Stimulated activated CD8-positive, alpha-beta memory T cell treated with anti-CD3 and anti-CD28 coated beads, Interleukin-4, amount 100 ng/mL, for 1 hour (primary cell): ENCODE measurements at regions not wholly inside any gene's neighbourhood (a gene's known extent, or its start where the extent isn't known, plus 50 kb on each side); places are given as distances from the start of the nearest gene placed in this dataset.
"Not testable (repeated sequence)": the region's sequence is repeated elsewhere in the genome, so short reads cannot be mapped to it uniquely, and the experiment has no call there.

Source experiments
- DNase-seq, 2 donors: peaks; one replicate each; pipeline ENCODE4 v3.0.0-alpha.2; 2020; ENCODE audit warnings: low read depth in 2 of 2, low spot score in 1 of 2

DNA sequence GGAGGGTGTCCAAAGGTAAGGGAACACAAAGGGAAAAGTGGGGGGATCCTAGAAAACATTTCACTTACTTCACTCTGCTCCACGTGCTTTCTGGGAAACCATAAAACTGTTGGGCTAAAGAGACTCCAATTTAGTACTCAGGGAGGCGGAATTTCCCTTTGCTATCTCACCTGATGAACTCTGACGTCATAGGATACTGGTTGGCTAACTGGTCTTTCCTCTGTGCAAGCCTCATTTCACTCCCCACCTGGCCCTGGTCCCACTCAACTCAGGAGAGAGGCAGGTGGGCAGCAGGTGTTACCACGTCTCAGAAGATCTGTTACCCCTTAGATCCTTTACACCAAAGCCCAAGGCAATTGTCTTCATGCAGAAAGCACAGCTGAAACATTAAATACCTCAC is 51.8 kb upstream of the PMAIP1 start:
- no peak for DNase-seq

- DNase-seq: not testable (repeated sequence)
Observed at GRCh38 chr18:59847491-59847846, 52.3 kb upstream of the PMAIP1 start.

DNA sequence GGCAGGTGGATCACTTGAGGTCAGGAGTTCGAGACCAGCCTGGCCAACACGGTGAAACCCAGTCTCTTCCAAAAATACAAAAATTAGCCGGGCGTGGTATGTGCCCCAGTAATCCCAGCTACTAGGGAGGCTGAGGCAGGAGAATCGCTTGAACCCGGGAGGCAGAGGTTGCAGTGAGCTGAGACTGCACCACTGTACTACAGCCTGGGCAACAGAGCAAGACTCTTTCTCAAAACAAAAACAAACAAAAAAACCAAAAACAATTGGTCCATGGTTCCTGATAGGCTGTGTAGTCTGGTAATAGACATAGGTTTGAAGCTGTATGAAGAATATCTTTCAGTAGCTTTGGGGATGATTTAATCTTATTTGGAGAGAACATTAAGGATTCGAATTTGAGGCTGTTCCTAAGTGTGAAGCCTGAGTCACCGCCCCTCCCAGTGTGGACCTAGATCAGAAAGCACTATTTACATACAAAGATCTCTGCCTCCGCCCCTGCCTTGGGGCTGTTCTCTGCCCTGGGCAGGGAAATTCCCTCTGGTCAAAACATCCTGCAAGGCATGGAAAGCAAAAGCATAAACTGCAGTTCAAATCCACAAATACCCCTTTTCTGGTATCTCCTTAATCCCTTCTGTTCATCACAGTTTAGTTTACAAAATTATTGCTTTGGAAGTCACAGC is 52.8 kb upstream of the PMAIP1 start:
- no peak for DNase-seq

GRCh38 chr18:59842947-59843346 is 56.8 kb upstream of the PMAIP1 start:
- DNase-seq: no peak

DNA sequence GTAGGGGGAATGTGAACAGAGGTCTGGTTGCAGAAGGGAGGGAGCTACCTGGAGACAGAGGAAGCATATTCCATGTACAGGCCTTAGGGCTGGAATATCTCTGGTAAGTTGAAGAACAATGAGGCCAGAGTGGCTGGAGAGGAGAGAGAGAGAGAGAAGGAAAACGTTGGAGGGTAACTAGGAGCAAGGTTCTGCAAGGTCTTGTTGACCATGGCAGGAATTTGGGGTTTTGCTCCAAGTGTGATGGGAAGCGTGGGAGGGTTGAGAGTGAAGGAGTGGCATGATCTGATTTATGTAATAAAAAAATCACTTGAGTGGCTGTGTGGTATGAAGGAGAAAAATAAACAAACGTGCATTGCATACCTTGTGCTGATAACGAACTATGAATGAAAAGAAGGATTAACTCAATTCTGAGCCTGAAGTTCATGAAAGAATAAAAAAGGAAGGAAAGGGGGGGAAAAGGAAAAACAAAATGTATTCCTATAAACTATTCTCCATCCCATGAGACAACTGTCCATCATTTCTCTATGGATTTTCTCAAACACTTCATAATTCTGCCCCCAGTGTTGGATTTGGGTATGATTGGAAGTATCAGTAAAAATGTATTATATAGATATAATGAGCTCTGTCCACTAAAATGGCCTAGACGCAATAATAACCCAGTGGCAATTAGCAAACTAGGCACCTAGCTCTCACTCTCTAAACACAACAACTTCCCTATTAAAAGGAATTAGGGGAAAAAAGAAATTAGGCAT is 59.7 kb upstream of the PMAIP1 start:
- no peak for DNase-seq

GRCh38 chr18:59839246-59839645 is 60.5 kb upstream of the PMAIP1 start:
- no peak for DNase-seq

- DNase-seq: peak; percentile 5 to 11
Observed at GRCh38 chr18:59837586-59837985, 62.2 kb upstream of the PMAIP1 start.

DNA sequence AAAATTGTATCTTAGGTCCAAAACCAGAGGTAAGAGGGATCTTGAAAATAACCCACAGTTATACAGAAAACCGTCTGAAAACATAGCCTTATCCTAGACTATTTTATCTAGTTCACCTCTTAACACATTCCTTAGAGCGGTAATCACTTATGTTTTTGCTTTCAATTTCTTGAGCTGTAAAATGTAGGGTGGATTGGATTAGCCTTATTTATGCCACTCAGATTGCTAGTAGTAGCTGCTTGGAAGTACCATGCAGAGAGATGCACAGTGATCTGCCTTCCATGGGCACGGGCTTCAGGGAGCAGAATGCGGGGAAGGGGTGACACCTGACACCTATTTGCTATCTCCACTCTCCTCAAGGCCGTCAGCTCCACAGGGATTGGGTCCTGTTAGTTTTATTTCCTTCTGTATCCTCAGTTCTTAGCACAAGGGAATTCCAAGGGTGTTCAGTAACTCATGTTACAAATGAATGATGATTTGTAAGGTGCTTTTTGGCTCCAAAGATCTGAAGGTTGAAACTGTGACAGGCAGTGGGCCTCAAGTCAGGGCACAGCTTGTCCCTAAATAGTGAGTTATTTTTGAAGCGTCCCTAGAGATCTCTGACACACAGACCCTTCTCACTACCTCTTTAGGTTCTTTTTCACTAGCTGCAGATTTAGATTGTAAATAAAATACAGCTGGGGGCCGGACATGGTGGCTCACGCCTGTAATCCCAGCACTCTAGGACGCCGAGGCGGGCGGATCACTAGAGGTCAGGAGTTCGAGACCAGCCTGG is 64.0 kb upstream of the PMAIP1 start:
- no peak for DNase-seq

GRCh38 chr18:59834267-59834666 is 65.5 kb upstream of the PMAIP1 start:
- no peak for DNase-seq

DNA sequence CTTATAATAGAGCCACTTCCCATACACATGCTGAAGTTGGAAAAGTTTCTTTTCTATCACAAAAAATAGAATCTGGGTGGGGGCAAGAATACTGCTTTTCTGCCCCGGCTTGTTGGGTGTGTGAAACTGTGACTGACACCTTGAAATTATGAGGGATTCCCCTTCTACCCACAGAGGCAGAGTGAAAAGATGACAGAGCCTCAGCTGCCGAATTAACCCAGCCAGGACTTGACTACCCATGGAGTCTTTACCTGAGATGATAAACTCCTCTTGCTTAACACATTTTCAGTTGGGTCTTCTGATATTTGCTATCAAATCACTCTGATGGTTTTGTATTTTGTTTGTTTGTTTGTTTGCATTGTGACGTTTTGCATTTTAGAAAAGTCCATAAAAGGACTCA is 66.0 kb upstream of the PMAIP1 start:
- no peak for DNase-seq

GRCh38 chr18:59823596-59824195 is 76.1 kb upstream of the PMAIP1 start:
- DNase-seq: no peak

DNA sequence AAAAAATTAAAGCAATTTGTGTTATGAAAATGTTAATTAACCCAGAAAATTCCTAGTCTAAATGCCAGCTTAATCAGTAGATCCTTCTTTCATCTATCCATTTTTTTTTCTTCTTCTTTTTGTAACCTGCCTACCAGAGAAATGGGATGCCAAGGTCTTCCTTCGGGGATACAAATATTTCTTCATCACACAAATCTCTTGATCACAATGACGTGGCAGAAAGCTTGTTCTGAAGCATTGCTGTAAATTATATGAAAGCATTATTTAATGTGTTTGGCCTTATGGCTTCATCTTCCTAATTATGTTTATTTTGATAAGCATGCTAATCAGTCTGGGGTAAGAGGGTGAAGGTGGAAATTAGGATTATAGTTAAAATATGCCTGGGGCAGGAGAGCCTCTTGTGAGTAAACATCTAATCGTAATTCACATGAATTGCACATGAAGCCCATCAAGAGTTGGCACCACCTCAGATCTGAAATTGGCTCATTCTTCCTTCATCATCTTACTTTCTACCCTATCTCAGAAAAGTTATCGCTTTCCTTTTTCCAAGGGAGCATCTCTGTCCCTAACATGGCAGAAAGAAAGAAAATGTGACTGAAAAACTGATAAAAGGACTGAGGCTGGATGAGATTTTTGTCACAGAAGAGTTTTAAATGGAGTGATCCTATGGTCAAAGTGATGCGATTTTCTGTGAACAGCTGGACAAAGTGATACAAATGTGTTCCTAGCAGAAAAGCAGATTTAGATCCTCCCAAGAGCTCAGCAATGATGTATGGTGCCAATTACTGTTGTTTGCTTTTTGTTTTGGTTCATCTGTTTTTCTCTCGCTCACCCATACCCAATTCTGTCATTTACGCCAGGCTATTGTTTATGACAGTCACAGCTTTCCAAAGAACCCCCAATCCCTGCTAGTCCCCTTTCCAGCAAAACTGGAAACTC is 76.9 kb upstream of the PMAIP1 start:
- DNase-seq: no peak

GRCh38 chr18:59821983-59822382 is 77.8 kb upstream of the PMAIP1 start:
- no peak for DNase-seq

GRCh38 chr18:59820663-59821062 is 79.1 kb upstream of the PMAIP1 start:
- DNase-seq: no peak

DNA sequence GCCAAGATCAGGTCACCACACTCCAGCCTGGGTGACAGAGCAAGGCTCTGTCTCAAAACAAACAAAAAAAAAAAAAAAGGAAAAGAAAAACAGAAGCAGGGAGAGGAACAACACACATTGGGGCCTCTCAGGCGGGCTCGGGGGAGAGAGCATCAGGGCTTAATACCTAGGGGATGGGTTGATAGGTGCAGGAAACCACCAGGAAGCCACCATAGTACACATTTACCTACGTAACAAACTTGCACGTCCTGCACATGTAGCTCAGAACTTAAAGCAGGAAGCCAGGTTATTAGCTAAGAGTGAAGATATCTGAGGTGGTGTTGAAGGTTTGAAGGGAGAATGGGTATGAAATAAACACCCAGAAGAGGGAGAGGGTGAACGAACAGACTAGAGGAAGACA is 81.0 kb upstream of the PMAIP1 start:
- no peak for DNase-seq

DNA sequence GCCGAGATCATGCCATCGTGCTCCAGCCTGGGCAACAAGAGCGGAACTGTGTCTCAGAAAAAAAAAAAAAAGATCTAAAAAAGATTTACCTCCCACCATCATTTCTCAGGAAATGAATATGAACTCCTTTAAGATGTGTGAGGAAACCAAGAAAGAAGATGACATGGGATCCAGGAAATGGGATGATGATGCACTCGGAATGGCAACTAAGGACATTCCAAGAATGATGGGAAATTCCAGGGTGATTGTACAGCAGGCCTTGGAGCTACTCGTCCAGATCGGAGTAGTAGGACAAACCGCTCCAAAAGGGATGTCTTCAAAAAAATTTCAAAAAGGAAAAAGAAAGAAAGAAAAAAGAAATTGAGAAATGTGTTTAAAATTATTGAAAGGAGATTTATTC is 84.9 kb upstream of the PMAIP1 start:
- no peak for DNase-seq

GRCh38 chr18:59813942-59814341 is 85.9 kb upstream of the PMAIP1 start:
- DNase-seq: no peak

DNA sequence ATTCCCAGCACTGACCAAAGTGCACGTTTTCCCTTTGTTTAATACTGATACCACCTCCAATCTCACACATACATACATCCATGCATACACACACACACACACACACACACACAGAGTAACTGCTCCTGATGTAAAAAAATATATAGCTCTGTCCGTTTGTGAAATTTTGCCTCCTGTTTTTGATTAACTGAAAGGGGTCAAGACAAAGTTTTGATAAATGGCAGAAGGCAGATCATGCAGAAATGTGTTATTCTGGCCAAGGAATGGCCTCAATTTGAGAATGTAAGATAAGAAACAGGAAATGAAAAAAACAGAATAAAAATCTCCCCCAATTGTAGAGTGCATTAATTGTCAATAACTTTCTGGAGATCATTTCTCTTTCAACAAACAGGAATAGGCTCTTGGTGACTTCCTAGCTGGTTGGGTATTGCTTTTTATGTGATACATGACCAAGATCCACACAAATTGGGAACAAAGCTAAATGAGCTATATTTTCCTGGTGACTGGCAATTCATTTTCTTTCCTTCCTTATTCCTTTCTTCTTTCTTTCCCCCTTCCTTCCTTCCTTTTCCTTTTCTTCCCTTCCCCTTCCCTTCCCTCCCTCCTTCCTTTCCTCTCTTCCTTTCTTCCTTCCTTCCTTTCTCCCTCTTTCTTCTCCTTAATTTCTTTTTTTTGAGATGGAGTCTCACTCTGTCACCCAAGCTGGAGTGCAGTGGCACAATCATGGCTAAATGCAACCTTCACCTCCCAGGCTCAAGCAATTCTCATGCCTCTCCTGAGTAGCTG is 88.9 kb upstream of the PMAIP1 start:
- DNase-seq: no peak

GRCh38 chr18:59810183-59810582 is 89.6 kb upstream of the PMAIP1 start:
- no peak for DNase-seq

- no peak for DNase-seq
Observed at GRCh38 chr18:59802031-59802430, 97.8 kb upstream of the PMAIP1 start.
